PC-9 (cell line): ENCODE measurements at regions not wholly inside any gene's neighbourhood (a gene's known extent, or its start where the extent isn't known, plus 50 kb on each side); places are given as distances from the start of the nearest gene placed in this dataset.

Source experiments
- BruUV-seq: library from RNA; stranded (reverse); fragments of 400-500 nt; replicated peaks from 2 replicates; lab custom pipeline; 2021; lab: Mats Ljungman, UMichigan
- CTCF ChIA-PET: fragments of 300-600 bp; sonication (Branson Sonifier 250); formaldehyde crosslinking; loops from one replicate; lab custom pipeline; 2022; ENCODE audit warnings: antibody characterized with exemption; lab: Charles Lee
- POLR2A ChIA-PET: fragments of 300-600 bp; sonication (Branson Sonifier 250); formaldehyde crosslinking; loops from one replicate; lab custom pipeline; 2022; ENCODE audit warnings: antibody characterized with exemption; ENCODE audit not compliant: unreplicated experiment; lab: Charles Lee
- DNase-seq, 2 experiments: peaks; one replicate each; pipeline versions ENCODE4 v3.0.0 to v3.0.0-alpha.2; 2015 to 2022; ENCODE audit warnings: mixed read lengths in 1 of 2
- H2AFZ ChIP-seq: fragments of 200-600 bp; sonication (generic); 2 replicates; pipeline ENCODE4 v1.8.1; 2017; ENCODE audit warnings: antibody characterized with exemption
- H3F3A ChIP-seq: fragments of 200-600 bp; sonication (generic); 2 replicates; pipeline ENCODE4 v1.8.1; 2017; ENCODE audit warnings: antibody characterized with exemption, mild to moderate bottlenecking, low read depth; ENCODE audit not compliant: insufficient read depth
- H3K27ac ChIP-seq: fragments of 200-600 bp; sonication (generic); 2 replicates; pipeline ENCODE4 v1.6.1; 2016; ENCODE audit warnings: mixed run types
- H3K27me3 ChIP-seq: fragments of 200-600 bp; sonication (generic); 2 replicates; pipeline ENCODE4 v1.6.1; 2016; ENCODE audit warnings: low read depth, mixed run types; ENCODE audit not compliant: insufficient read depth
- H3K36me3 ChIP-seq: fragments of 200-600 bp; sonication (generic); 2 replicates; pipeline ENCODE4 v1.6.1; 2016; ENCODE audit warnings: low read depth, mixed run types
- H3K4me1 ChIP-seq: fragments of 200-600 bp; sonication (generic); replicated peaks from 2 replicates; pipeline ENCODE4 v1.6.1; 2016; ENCODE audit warnings: mixed run types; ENCODE audit not compliant: insufficient read depth
- H3K4me2 ChIP-seq: fragments of 200-600 bp; sonication (generic); 2 replicates; pipeline ENCODE4 v1.6.1; 2017; ENCODE audit warnings: mixed run types
- H3K4me3 ChIP-seq: fragments of 200-600 bp; sonication (generic); 2 replicates; pipeline ENCODE4 v1.6.1; 2016; ENCODE audit warnings: mixed run types
- H3K79me2 ChIP-seq: fragments of 200-600 bp; sonication (generic); 2 replicates; pipeline ENCODE4 v1.6.1; 2017; ENCODE audit warnings: low read depth, mixed run types
- H3K9me2 ChIP-seq: fragments of 200-600 bp; sonication (generic); 2 replicates; pipeline ENCODE4 v1.8.1; 2017; ENCODE audit warnings: mild to moderate bottlenecking; ENCODE audit not compliant: insufficient read depth
- H3K9me3 ChIP-seq: fragments of 200-600 bp; sonication (generic); 2 replicates; pipeline ENCODE4 v1.8.1; 2016; ENCODE audit warnings: low read depth; ENCODE audit not compliant: insufficient read depth
- H4K20me1 ChIP-seq: fragments of 200-600 bp; sonication (generic); 2 replicates; pipeline ENCODE4 v1.8.1; 2017; ENCODE audit not compliant: insufficient read depth
- EZH2 ChIP-seq: fragments of 200-600 bp; sonication (generic); IDR thresholded peaks from 2 replicates; pipeline ENCODE4 v1.8.0; 2017; ENCODE audit warnings: antibody characterized with exemption, low read depth
- intact Hi-C: fragments of 100-400 bp; cut with micrococcal nuclease; formaldehyde crosslinking; loops from one replicate; pipeline ENCODE4 v1.10.0; 2022; ENCODE audit not compliant: unreplicated experiment
- TF ChIP-seq, protein P1 (sequence below): fragments of 200-600 bp; sonication (generic); conservative IDR thresholded peaks from 2 replicates; pipeline ENCODE4 v1.6.1; 2017; ENCODE audit warnings: mixed run types, antibody characterized with exemption, mild to moderate bottlenecking, moderate library complexity

DNA sequence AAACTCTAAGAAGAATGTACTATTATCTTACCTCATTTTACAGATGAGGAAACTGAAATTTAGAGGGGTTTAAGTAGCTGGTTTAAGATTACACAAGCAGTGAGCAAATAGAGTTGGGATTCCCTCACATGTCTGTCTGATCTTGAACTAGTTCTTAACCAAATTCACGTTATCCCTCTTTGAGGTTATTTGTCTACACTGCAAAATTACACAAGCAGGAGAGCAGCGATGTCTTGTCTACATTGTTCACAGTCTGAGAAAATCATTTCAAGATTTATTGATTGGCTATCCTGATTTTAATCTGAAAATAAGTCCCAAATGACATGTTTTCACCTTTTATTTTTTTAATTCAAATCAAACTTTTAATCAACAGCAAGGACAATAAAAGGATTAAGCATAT, 56.9 kb downstream of the SOX9 start:
- no peaks in the 10 kb centered on the region for H3K36me3 ChIP-seq
- no peaks in the 10 kb centered on the region for H3K4me1 ChIP-seq
- H3K4me3 ChIP-seq = no peak overlapping the region
- no peaks in the 10 kb centered on the region for H4K20me1 ChIP-seq
- no peak overlapping the region for H3K4me2 ChIP-seq
- H2AFZ ChIP-seq = no peak overlapping the region
- no peak for TF ChIP-seq EZH2
- TF ChIP-seq, protein P1, sequence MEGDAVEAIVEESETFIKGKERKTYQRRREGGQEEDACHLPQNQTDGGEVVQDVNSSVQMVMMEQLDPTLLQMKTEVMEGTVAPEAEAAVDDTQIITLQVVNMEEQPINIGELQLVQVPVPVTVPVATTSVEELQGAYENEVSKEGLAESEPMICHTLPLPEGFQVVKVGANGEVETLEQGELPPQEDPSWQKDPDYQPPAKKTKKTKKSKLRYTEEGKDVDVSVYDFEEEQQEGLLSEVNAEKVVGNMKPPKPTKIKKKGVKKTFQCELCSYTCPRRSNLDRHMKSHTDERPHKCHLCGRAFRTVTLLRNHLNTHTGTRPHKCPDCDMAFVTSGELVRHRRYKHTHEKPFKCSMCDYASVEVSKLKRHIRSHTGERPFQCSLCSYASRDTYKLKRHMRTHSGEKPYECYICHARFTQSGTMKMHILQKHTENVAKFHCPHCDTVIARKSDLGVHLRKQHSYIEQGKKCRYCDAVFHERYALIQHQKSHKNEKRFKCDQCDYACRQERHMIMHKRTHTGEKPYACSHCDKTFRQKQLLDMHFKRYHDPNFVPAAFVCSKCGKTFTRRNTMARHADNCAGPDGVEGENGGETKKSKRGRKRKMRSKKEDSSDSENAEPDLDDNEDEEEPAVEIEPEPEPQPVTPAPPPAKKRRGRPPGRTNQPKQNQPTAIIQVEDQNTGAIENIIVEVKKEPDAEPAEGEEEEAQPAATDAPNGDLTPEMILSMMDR = no peak
- H3K79me2 ChIP-seq = no peaks in the 10 kb centered on the region
- H3K9me3 ChIP-seq = no peaks in the 10 kb centered on the region
- ChIA-PET POLR2A (no interaction called here), CTCF (no interaction called here)
- H3K9me2 ChIP-seq = no peaks in the 10 kb centered on the region
- H3K27me3 ChIP-seq = no peaks in the 10 kb centered on the region
- no TSS peak for BruUV-seq
- H3K27ac ChIP-seq = no peak overlapping the region
- H3F3A ChIP-seq = no peaks in the 10 kb centered on the region
- DNase-seq = no peak
- intact Hi-C loops = no loop called here

DNA sequence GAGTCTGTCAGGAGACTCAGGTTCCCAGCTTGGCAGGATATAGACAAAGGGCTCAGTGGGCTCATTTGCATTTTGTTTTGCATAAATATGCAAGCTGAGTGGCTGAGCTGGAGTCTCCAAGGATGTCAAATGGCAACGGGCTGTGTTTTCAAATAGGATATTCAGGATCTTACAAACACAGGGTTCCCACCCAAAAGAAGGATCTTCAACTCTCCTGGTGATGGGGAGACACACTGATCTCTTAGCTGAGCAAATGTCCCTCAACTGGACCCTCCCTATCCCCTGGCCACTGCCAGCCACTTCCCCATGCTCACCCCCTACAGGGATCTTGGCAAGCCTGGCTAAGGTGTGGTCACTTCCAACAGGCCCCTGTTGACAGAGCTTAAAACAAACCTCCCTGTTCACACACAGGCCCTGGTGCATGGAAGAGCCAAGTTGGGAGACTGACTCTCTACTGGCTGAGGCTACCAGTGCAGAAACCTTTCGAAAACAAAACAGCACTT, 61.6 kb downstream of the SOX9 start:
- Histone ChIP-seq H3F3A (no peaks in the 10 kb centered on the region), H3K9me3 (no peaks in the 10 kb centered on the region), H3K4me2 (no peak overlapping the region), H3K4me3 (no peak overlapping the region), H2AFZ (no peak overlapping the region), H3K27me3 (no peaks in the 10 kb centered on the region), H3K4me1 (no peaks in the 10 kb centered on the region), H3K27ac (no peak overlapping the region), H4K20me1 (no peaks in the 10 kb centered on the region), H3K36me3 (no peaks in the 10 kb centered on the region), H3K79me2 (no peaks in the 10 kb centered on the region), H3K9me2 (no peaks in the 10 kb centered on the region)
- no TSS peak for BruUV-seq
- intact Hi-C loops = no loop called here
- ChIA-PET POLR2A (no interaction called here), CTCF (no interaction called here)
- TF ChIP-seq, protein P1 = no peak
- DNase-seq = no peak

DNA sequence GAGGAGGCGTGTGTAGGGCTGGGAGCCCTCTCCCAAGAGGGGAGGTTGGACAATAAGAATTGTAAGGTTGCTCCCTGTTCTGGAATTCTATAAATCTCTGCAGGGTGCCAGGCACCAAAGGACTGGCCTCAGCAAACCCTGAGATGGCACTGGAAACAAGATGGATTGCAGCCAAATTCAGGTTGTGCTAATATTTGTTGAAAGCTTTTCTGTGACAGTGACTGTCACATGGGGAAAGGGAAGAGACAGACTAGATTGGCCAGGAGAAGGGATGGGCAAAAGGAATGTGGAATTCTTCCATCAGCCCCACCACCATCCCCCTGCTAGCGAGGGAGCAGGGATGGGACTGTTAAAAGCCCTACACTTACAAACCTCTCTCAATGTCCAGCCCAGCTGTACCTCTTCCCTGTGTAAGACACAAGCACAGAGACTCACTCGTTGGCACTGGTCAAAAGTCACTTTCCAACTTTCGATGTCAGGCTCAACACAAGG, 62.4 kb downstream of the SOX9 start:
- Histone ChIP-seq H3K4me1 (no peaks in the 10 kb centered on the region), H3K9me2 (no peaks in the 10 kb centered on the region), H3K9me3 (no peaks in the 10 kb centered on the region), H3K27ac (no peak overlapping the region), H3K4me3 (no peak overlapping the region), H3K4me2 (no peak overlapping the region), H4K20me1 (no peaks in the 10 kb centered on the region), H2AFZ (no peak overlapping the region), H3K36me3 (no peaks in the 10 kb centered on the region), H3K27me3 (no peaks in the 10 kb centered on the region), H3K79me2 (no peaks in the 10 kb centered on the region), H3F3A (no peaks in the 10 kb centered on the region)
- CTCF ChIA-PET = no interaction called here
- no peak for DNase-seq
- intact Hi-C loops = no loop called here
- BruUV-seq = no TSS peak
- POLR2A ChIA-PET = no interaction called here
- TF ChIP-seq EZH2 = no peak
- TF ChIP-seq, protein P1 = no peak
